ENCODE measurements at regions not wholly inside any gene's neighbourhood (a gene's known extent, or its start where the extent isn't known, plus 50 kb on each side); places are given as distances from the start of the nearest gene placed in this dataset.

DNA sequence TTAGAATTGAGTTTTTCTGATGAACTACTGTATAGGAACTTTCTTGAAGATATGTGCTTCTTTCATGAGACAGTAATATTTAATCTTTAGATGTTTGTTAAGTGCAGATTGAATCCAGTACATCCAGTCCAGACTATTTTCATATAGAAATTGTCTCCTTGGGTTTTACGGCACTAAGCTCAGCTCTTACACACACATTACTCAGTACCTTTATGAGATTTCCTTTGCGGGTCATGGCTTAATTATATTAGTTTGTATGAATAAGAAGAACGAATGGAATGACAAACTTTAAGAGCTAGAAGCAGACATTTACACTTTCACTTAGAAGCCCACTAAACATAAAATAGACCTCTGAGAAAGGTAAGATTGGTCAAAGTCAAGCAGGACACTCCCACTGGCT is 223.3 kb upstream of the THUMPD2 start:
- in situ Hi-C loops (cut with MboI; ENCODE audit: low pct_unique_long_range_greater_than_20kb, low sequenced_read_pairs, unreplicated experiment), result no loop called here
- TF ChIP-seq, protein P1, sequence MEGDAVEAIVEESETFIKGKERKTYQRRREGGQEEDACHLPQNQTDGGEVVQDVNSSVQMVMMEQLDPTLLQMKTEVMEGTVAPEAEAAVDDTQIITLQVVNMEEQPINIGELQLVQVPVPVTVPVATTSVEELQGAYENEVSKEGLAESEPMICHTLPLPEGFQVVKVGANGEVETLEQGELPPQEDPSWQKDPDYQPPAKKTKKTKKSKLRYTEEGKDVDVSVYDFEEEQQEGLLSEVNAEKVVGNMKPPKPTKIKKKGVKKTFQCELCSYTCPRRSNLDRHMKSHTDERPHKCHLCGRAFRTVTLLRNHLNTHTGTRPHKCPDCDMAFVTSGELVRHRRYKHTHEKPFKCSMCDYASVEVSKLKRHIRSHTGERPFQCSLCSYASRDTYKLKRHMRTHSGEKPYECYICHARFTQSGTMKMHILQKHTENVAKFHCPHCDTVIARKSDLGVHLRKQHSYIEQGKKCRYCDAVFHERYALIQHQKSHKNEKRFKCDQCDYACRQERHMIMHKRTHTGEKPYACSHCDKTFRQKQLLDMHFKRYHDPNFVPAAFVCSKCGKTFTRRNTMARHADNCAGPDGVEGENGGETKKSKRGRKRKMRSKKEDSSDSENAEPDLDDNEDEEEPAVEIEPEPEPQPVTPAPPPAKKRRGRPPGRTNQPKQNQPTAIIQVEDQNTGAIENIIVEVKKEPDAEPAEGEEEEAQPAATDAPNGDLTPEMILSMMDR (IDR thresholded peaks at IDR 0.05; ENCODE audit: extremely low read depth, insufficient read depth, missing control alignments), result no peak
- DNase-seq (ENCODE audit: low spot score), result no peak

DNA sequence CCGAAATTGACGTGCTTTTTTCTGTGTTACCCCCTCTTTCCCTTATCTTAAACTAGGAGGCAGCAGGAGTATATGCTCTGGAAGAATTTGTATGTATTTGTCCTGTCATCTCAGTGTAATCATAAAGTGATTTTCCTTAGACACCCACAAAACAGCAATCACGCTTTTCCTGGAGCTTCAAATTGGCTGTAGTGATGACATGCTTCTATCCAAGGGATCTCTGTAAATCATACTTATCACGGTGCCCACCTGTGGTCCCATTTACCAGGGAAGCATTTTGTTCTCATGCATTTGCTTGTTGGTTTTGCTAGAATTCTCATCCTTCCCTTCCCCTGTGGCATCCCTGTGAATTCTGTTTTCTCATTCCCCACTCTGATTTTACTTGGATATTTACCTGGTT is 220.8 kb upstream of the THUMPD2 start:
- TF ChIP-seq, protein P1 (IDR thresholded peaks at IDR 0.05; ENCODE audit: extremely low read depth, insufficient read depth, missing control alignments), result no peak
- in situ Hi-C loops (cut with MboI; ENCODE audit: low pct_unique_long_range_greater_than_20kb, low sequenced_read_pairs, unreplicated experiment), result no loop called here
- no peak for DNase-seq (ENCODE audit: low spot score)

DNA sequence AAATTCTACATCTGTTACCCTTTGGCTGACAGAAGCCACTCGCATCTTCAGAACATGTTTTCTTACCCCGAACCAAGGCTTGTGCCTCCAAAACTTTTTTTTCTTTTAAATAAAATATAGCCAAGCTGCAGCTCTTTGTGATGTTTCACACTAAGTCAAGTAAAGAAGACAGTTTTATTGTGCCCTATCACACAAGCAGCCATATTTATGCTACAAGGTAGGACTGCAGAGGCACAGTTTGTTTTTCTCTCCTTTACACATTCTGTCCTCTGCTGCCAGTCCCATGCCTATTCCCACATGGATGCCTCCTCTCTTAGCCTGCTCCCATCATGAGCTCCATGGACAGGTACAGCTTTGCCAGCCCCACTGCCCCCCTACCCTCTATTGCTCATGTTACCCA is 219.6 kb upstream of the THUMPD2 start:
- in situ Hi-C loops (cut with MboI; ENCODE audit: low pct_unique_long_range_greater_than_20kb, low sequenced_read_pairs, unreplicated experiment), result no loop called here
- DNase-seq (ENCODE audit: low spot score), result no peak
- TF ChIP-seq, protein P1 (IDR thresholded peaks at IDR 0.05; ENCODE audit: extremely low read depth, insufficient read depth, missing control alignments), result no peak

DNA sequence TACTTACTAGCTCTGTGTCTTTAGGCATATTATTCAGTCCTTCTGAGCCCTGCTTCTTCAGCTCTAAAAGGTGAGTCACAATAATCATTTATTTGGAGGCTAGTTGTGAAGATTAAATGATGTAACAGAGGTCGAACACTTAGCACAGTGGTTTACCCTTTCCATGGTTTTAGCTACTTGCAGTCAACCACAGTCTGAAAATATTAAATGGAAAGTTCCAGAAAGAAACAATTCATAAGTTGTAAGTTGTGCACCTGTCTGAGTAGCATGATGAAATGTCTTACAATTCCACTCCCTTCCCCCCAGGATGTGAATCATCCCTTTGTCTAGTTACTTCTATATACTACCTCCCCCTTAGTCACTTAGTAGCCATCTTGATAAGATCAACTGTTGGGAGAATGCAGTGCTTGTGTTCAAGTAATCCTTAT is 217.6 kb upstream of the THUMPD2 start:
- in situ Hi-C loops (cut with MboI; ENCODE audit: low pct_unique_long_range_greater_than_20kb, low sequenced_read_pairs, unreplicated experiment), result no loop called here
- TF ChIP-seq, protein P1 (IDR thresholded peaks at IDR 0.05; ENCODE audit: extremely low read depth, insufficient read depth, missing control alignments), result no peak
- no peak for DNase-seq (ENCODE audit: low spot score)

DNA sequence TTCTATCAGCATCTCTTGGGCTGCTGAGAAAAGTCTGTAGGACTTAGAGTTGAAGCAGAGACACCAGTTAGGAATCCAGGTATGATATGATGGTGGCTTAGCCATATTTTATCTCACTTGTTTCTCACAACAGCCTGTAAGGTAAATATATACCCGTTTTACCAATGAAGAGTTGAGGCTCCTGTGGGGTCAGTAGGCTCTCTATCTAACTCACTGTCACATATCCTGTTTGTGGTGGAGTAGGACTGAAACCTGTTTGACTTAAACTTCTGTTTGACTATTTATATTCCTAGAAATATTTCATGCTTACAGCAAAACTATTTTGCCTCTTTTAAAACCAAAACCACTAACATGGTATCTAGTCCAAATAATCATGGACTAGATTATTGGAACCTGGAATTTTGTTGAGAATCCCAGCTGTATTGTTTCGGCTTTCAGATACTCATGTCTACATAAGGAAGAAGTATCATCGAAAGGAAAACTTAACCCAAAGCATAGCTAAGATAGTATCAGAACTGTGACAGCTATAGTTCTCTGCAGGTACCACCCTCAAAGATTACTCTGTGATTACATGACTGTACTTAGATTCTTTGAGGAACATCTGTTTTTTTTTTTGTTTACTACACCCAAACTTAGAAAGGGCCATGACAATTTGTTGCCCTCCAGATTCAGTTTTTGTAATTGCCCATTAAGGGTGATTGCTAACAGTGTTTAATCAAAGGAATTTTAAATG is 216.1 kb upstream of the THUMPD2 start:
- no peak for DNase-seq (ENCODE audit: low spot score)
- in situ Hi-C loops (cut with MboI; ENCODE audit: low pct_unique_long_range_greater_than_20kb, low sequenced_read_pairs, unreplicated experiment), result no loop called here
- TF ChIP-seq, protein P1 (IDR thresholded peaks at IDR 0.05; ENCODE audit: extremely low read depth, insufficient read depth, missing control alignments), result no peak

DNA sequence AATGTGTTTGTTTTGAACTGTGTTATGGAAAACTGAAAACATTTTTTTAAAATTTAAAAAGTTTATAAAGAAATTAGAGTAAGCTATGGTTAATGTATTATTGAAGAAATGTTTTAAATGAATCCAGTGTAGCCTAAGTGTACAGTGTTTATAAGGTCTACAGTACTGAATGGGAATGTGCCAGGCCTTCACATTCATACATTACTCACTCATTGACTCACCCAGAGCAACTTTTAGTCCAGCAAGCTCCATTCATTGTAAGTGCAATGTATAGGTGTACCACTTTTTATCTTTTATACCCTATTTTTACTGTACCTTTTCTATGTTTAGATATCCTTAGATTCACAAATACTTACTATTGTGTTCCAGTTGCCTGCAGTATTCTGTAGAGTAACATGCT is 215.1 kb upstream of the THUMPD2 start:
- in situ Hi-C loops (cut with MboI; ENCODE audit: low pct_unique_long_range_greater_than_20kb, low sequenced_read_pairs, unreplicated experiment), result no loop called here
- DNase-seq (ENCODE audit: low spot score), result no peak
- TF ChIP-seq, protein P1 (IDR thresholded peaks at IDR 0.05; ENCODE audit: extremely low read depth, insufficient read depth, missing control alignments), result no peak
